GM18505 (cell line): ENCODE measurements at regions not wholly inside any gene's neighbourhood (a gene's known extent, or its start where the extent isn't known, plus 50 kb on each side); places are given as distances from the start of the nearest gene placed in this dataset.

Experiments used
- ATAC-seq: cut with Tn5 transposase; IDR thresholded peaks from one replicate; pipeline ENCODE4 v1.9.1; 2021; ENCODE audit not compliant: unreplicated experiment
- POLR2A ChIP-seq: IDR thresholded peaks from 4 replicates; pipeline ENCODE4 v1.6.1; 2011; ENCODE audit warnings: borderline replicate concordance; ENCODE audit not compliant: insufficient read depth, insufficient read length; ENCODE audit errors: extremely low read depth

GRCh38 chr11:112541140-112542046 lies 280.7 kb upstream of the PLET1 start:
- TF ChIP-seq POLR2A, result no peak
- no peak for ATAC-seq

GRCh38 chr11:112542479-112542878 lies 281.8 kb upstream of the PLET1 start:
- no peak for ATAC-seq
- no peak for TF ChIP-seq POLR2A

GRCh38 chr11:112543390-112543789 lies 282.7 kb upstream of the PLET1 start:
- no peak for ATAC-seq
- TF ChIP-seq POLR2A, result no peak

GRCh38 chr11:112548641-112549040 lies 288.0 kb upstream of the PLET1 start:
- no peak for TF ChIP-seq POLR2A
- ATAC-seq, result no peak

GRCh38 chr11:112553205-112553731 lies 292.6 kb upstream of the PLET1 start:
- TF ChIP-seq POLR2A, result no peak

GRCh38 chr11:112554586-112554985 lies 293.9 kb upstream of the PLET1 start:
- TF ChIP-seq POLR2A, result no peak
- ATAC-seq, result no peak

More at GRCh38 chr11:112553205-112553731, 292.6 kb upstream of the PLET1 start:
- ATAC-seq, result no peak

- no peak for ATAC-seq
These were observed 295.1 kb upstream of the PLET1 start for GRCh38 chr11:112555491-112556364.

GRCh38 chr11:112558691-112559090 lies 298.0 kb upstream of the PLET1 start:
- ATAC-seq, result no peak
- TF ChIP-seq POLR2A, result no peak

More at GRCh38 chr11:112555491-112556364, 295.1 kb upstream of the PLET1 start:
- no peak for TF ChIP-seq POLR2A

- no peak for ATAC-seq
These were observed 303.1 kb upstream of the PLET1 start for GRCh38 chr11:112563808-112564207.

GRCh38 chr11:112564228-112564955 lies 303.7 kb upstream of the PLET1 start:
- ATAC-seq, result no peak
- TF ChIP-seq POLR2A, result no peak

More at GRCh38 chr11:112563808-112564207, 303.1 kb upstream of the PLET1 start:
- no peak for TF ChIP-seq POLR2A

- no peak for ATAC-seq
These were observed 304.9 kb upstream of the PLET1 start for GRCh38 chr11:112565551-112565950.

GRCh38 chr11:112566124-112566523 lies 305.5 kb upstream of the PLET1 start:
- ATAC-seq, result no peak

More at GRCh38 chr11:112565551-112565950, 304.9 kb upstream of the PLET1 start:
- TF ChIP-seq POLR2A, result no peak

GRCh38 chr11:112570333-112570732 lies 309.7 kb upstream of the PLET1 start:
- TF ChIP-seq POLR2A, result no peak
- ATAC-seq, result no peak

More at GRCh38 chr11:112566124-112566523, 305.5 kb upstream of the PLET1 start:
- no peak for TF ChIP-seq POLR2A

- no peak for TF ChIP-seq POLR2A
- no peak for ATAC-seq
These were observed 318.6 kb upstream of the PLET1 start for GRCh38 chr11:112579282-112579681.
